ENCODE measurements at regions not wholly inside any gene's neighbourhood (a gene's known extent, or its start where the extent isn't known, plus 50 kb on each side); places are given as distances from the start of the nearest gene placed in this dataset.
"Not testable (repeated sequence)": the region's sequence is repeated elsewhere in the genome, so short reads cannot be mapped to it uniquely, and the experiment has no call there.

DNA sequence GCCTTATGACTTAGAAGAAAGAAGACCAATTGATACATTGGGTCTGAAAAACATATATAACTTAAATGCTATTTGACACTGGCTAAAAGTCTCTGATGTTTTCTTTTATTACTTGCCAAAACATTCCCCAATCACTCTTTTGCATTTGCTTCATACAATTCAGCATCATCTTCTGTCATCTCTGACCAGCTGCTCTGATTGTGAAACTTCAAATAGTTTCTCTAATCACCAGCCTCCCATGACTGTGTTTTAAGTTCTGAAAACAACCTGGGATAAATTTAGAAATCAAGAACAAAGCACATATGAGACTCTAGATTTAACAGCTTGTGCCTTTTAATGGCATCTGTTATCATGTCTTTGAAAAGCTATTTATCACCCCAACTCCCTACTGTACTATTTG, 208.4 kb upstream of the KCND2 start:
- Mint-ChIP-seq H3K9me3 (ENCODE audit: low read depth) (peaks cover 9% of the 10 kb centered on the region), H3K4me3 (ENCODE audit: low read depth) (no peak overlapping the region), H3K27me3 (no peaks in the 10 kb centered on the region), H3K4me1 (ENCODE audit: low read depth) (no peaks in the 10 kb centered on the region), H3K36me3 (ENCODE audit: insufficient read depth) (no peaks in the 10 kb centered on the region), H3K27ac (no peak overlapping the region)
- no peak for TF ChIP-seq CTCF (IDR thresholded peaks at IDR 0.05; ENCODE audit: unreplicated experiment)
- no peak for DNase-seq (ENCODE audit: low spot score, unreplicated experiment)

- H3K27ac Mint-ChIP-seq; DNase-seq (ENCODE audit: low spot score, unreplicated experiment); H3K4me1 Mint-ChIP-seq (ENCODE audit: low read depth); H3K4me3 Mint-ChIP-seq (ENCODE audit: low read depth); H3K27me3 Mint-ChIP-seq; H3K36me3 Mint-ChIP-seq (ENCODE audit: insufficient read depth); H3K9me3 Mint-ChIP-seq (ENCODE audit: low read depth): not testable (repeated sequence)
These were observed 206.1 kb upstream of the KCND2 start for GRCh38 chr7:120066898-120067297.

DNA sequence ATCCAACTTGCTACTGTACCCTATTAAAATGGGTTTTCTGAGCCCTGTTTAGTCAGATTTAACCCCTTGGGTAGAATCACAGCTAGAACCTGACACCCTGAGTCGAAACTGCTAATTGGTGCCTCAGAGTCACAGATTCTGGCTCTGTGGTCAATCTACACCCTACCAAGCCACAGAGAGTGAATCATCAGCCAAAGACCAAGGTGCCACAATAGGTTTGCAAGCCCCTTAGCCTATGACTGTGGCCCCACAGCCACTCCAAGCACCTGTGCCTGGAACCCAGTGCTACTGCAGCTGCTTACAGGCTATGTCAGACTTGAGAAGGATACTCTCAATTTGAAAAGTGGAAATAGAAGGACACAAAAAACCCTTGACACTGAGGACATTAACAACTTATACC, 202.8 kb upstream of the KCND2 start:
- Mint-ChIP-seq H3K27ac (no peak overlapping the region), H3K4me3 (ENCODE audit: low read depth) (no peak overlapping the region), H3K9me3 (ENCODE audit: low read depth) (peaks cover 9% of the 10 kb centered on the region), H3K27me3 (no peaks in the 10 kb centered on the region), H3K4me1 (ENCODE audit: low read depth) (no peaks in the 10 kb centered on the region), H3K36me3 (ENCODE audit: insufficient read depth) (no peaks in the 10 kb centered on the region)
- DNase-seq (ENCODE audit: low spot score, unreplicated experiment), result no peak
- no peak for TF ChIP-seq CTCF (IDR thresholded peaks at IDR 0.05; ENCODE audit: unreplicated experiment)

- Mint-ChIP-seq H3K27me3 (no peaks in the 10 kb centered on the region), H3K4me1 (ENCODE audit: low read depth) (no peaks in the 10 kb centered on the region), H3K9me3 (ENCODE audit: low read depth) (no peaks in the 10 kb centered on the region), H3K27ac (no peak overlapping the region), H3K4me3 (ENCODE audit: low read depth) (no peak overlapping the region), H3K36me3 (ENCODE audit: insufficient read depth) (no peaks in the 10 kb centered on the region)
- DNase-seq (ENCODE audit: low spot score, unreplicated experiment), result no peak
- no peak for TF ChIP-seq CTCF (IDR thresholded peaks at IDR 0.05; ENCODE audit: unreplicated experiment)
These were observed 195.2 kb upstream of the KCND2 start for GRCh38 chr7:120077777-120078176.

GRCh38 chr7:120079022-120079421, 194.0 kb upstream of the KCND2 start:
- no peak for TF ChIP-seq CTCF (IDR thresholded peaks at IDR 0.05; ENCODE audit: unreplicated experiment)
- DNase-seq (ENCODE audit: low spot score, unreplicated experiment), result no peak
- Mint-ChIP-seq H3K36me3 (ENCODE audit: insufficient read depth) (no peaks in the 10 kb centered on the region), H3K9me3 (ENCODE audit: low read depth) (no peaks in the 10 kb centered on the region), H3K27me3 (no peaks in the 10 kb centered on the region), H3K27ac (no peak overlapping the region), H3K4me3 (ENCODE audit: low read depth) (no peak overlapping the region), H3K4me1 (ENCODE audit: low read depth) (no peaks in the 10 kb centered on the region)

- H3K4me1 Mint-ChIP-seq (ENCODE audit: low read depth), result no peaks in the 10 kb centered on the region
- no peak for DNase-seq (ENCODE audit: low spot score, unreplicated experiment)
- H3K27me3 Mint-ChIP-seq, result no peaks in the 10 kb centered on the region
- H3K9me3 Mint-ChIP-seq (ENCODE audit: low read depth), result no peaks in the 10 kb centered on the region
- H3K4me3 Mint-ChIP-seq (ENCODE audit: low read depth), result no peak overlapping the region
- no peaks in the 10 kb centered on the region for H3K36me3 Mint-ChIP-seq (ENCODE audit: insufficient read depth)
- no peak for TF ChIP-seq CTCF (IDR thresholded peaks at IDR 0.05; ENCODE audit: unreplicated experiment)
- no peak overlapping the region for H3K27ac Mint-ChIP-seq
These were observed 193.3 kb upstream of the KCND2 start for GRCh38 chr7:120079704-120080103.

DNA sequence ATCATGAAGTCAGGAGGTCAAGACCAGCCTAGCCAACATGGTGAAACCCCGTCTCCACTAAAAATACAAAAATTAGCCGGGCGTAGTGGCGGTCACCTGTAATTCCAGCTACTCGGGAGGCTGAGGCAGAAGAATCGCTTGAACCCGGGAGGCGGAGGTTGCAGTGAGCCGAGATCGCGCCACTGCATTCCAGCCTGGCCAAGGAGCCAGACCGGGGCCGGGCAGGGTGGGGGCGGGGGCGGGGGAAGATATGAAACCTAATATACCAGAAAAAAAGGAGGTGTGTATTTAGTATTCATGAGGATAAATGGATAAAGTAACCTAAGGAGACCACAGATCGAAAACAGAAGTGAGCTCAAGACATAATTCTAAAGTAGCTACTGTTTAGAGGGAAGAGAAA, 186.5 kb upstream of the KCND2 start:
- H3K36me3 Mint-ChIP-seq (ENCODE audit: insufficient read depth); H3K4me3 Mint-ChIP-seq (ENCODE audit: low read depth); H3K27me3 Mint-ChIP-seq; H3K9me3 Mint-ChIP-seq (ENCODE audit: low read depth); H3K27ac Mint-ChIP-seq; DNase-seq (ENCODE audit: low spot score, unreplicated experiment); H3K4me1 Mint-ChIP-seq (ENCODE audit: low read depth): not testable (repeated sequence)
